GM12892 (cell line): ENCODE measurements at regions not wholly inside any gene's neighbourhood (a gene's known extent, or its start where the extent isn't known, plus 50 kb on each side); places are given as distances from the start of the nearest gene placed in this dataset.

Source experiments
- DNase-seq: peaks from one replicate; pipeline ENCODE4 v3.0.0; 2011; ENCODE audit not compliant: insufficient read length
- FAIRE-seq: peaks from 2 replicates; lab custom pipeline; 2011; peaks lifted over from hg19 to GRCh38; lab: Jason Lieb, UNC
- POLR2A ChIP-seq: IDR thresholded peaks from 2 replicates; pipeline ENCODE4 v1.6.1; 2011; ENCODE audit warnings: low read depth, low read length, control low read depth
- POLR2AphosphoS5 ChIP-seq: IDR thresholded peaks from 2 replicates; pipeline ENCODE4 v1.6.1; 2011; ENCODE audit warnings: low read depth, low read length, control low read depth
- TAF1 ChIP-seq: IDR thresholded peaks from 2 replicates; pipeline ENCODE4 v1.6.1; 2011; ENCODE audit warnings: low read depth, mild to moderate bottlenecking, control low read depth, low read length, borderline replicate concordance

- FAIRE-seq (no peak), DNase-seq (no peak)
- TF ChIP-seq TAF1 (no peak), POLR2A (no peak), POLR2AphosphoS5 (no peak)
Measured at GRCh38 chr5:92775711-92776615, 805.1 kb downstream of the NR2F1-AS1 start.

GRCh38 chr5:92769978-92770377 lies 811.0 kb downstream of the NR2F1-AS1 start:
- TF ChIP-seq POLR2AphosphoS5, result no peak
- no peak for TF ChIP-seq POLR2A
- TF ChIP-seq TAF1, result no peak
- FAIRE-seq (no peak), DNase-seq (no peak)

DNA sequence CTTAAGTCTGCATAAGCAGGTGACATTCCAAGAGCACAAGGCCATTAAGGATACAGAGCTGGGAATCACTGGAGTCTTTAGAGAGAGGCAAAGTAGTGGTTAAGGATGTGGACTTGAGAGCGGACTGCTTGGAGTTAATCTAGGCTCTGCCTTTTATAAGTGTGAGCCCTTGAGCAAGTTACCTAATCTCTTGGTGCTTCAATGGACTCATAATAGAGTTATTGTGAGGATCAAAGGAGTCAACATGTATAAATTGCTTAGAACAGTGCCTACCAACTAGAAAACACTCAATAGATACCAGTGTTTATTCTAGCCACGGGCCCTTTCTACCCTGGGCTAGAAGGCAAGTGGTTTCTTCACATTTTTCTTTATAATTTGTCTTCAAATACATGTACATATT lies 819.4 kb downstream of the NR2F1-AS1 start:
- TF ChIP-seq POLR2AphosphoS5, result no peak
- FAIRE-seq (no peak), DNase-seq (no peak)

DNA sequence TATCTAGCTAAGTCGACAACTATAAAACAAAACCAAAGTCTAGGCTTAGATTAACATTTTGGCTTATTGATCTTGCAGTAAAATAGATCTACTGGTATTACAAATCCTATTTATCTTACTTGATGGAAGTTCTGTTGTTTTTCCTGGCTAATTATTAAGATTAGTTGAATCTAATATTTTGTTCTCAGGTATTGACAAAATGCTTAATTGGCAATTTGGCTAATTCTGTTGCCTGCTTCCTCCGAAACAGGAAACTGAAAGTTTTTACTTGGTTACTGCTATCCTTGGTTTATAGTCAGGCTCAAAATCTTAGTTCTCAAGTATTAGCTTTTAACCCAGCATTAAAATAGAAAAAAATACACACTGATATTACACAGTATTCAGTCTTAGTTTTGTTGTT lies 820.5 kb downstream of the NR2F1-AS1 start:
- no peak for TF ChIP-seq POLR2AphosphoS5
- no peak for TF ChIP-seq POLR2A
- no peak for TF ChIP-seq TAF1
- FAIRE-seq, result no peak
- no peak for DNase-seq

DNA sequence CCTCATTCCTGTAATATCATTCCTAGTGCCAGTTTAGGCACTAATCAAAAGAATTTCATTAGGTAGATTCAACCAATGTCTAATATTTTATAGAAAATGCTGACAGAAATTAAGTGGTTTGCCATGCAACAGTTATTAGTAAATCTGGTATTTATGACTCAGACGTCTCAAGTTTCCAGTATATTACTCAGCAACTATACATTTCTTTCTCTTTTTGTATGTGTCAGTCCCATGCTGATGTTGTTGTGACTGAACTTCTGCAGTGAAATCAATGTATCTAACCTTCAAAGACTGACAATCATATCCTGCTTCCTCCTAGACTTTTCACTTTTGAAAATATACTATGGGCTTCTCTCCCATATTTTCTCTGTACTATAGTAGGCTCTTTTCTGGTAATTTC lies 822.5 kb downstream of the NR2F1-AS1 start:
- no peak for FAIRE-seq
- no peak for DNase-seq
- TF ChIP-seq POLR2AphosphoS5, result no peak
- no peak for TF ChIP-seq TAF1
- no peak for TF ChIP-seq POLR2A

DNA sequence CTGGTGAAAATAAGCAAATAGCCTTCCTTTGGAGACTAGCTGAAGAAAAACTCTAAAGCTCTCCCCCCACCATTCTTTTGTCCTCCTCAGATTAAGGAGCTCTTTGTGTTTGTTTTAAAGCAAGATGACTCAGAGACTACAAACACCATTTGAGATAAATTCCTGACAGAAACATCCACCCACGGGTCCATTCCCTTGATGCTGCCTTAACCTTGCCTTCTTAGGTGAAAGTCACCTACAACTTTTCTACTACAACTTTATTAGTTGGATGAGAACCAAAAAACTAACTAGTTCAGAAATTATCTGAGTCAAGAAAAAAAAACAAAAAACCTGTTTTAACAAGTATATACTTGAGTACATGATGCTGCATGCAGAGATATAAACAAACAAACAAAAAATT lies 831.1 kb downstream of the NR2F1-AS1 start:
- FAIRE-seq (no peak), DNase-seq (no peak)

DNA sequence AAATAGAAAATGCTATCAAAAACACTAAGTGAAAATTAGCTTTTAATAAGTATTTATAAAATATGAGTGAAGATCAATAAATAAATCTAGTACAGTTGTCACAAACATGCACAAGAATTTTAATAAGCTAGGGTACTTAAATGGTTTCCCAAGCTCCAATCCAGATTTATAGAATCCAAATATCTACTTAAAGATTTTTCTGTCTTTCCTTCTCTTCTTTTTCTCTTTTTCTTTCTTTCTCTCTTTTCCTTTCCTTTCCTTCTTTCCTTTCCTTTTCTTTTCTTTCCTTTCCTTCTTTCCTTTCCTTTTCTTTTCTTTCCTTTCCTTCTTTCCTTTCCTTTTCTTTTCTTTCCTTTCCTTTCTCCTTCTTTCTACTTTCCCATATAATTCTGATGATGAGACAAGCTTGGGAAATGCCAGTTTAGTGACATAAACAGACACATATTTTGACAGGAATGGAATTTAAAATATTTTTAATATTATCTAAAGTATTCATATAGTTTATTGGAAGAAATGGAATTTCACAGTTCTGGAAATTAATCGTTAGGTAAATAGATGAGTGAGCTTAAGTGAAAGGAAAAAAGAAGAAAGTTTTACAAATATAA lies 832.8 kb downstream of the NR2F1-AS1 start:
- FAIRE-seq (no peak), DNase-seq (no peak)
- TF ChIP-seq POLR2A (no peak), POLR2AphosphoS5 (no peak), TAF1 (no peak)

More for the DNA sequence above, 831.1 kb downstream of the NR2F1-AS1 start:
- TF ChIP-seq TAF1 (no peak), POLR2AphosphoS5 (no peak), POLR2A (no peak)

DNA sequence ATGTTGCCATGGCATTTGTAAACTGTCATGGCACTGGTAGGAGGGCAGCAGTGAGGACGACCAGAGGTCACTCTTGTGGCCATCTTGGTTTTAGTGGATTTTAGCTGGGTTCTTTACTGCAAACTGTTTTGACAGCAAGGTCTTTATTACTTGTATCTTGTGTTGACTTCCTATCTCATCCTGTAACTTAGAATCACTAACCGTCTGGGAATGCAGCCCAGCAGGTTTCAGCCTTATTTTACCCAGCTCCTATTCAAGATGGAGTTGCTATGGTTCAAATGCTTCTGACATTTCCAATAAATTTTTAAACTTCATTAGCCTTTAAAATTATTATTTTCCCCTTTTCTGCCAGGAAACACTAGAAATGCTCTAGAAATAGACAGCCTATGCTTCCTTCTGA lies 839.1 kb downstream of the NR2F1-AS1 start:
- no peak for FAIRE-seq

GRCh38 chr5:92734211-92734940 lies 846.6 kb downstream of the NR2F1-AS1 start:
- DNase-seq (no peak), FAIRE-seq (no peak)
- no peak for TF ChIP-seq TAF1
- no peak for TF ChIP-seq POLR2AphosphoS5
- no peak for TF ChIP-seq POLR2A

More for the DNA sequence above, 839.1 kb downstream of the NR2F1-AS1 start:
- TF ChIP-seq POLR2A (no peak), TAF1 (no peak), POLR2AphosphoS5 (no peak)
- no peak for DNase-seq

DNA sequence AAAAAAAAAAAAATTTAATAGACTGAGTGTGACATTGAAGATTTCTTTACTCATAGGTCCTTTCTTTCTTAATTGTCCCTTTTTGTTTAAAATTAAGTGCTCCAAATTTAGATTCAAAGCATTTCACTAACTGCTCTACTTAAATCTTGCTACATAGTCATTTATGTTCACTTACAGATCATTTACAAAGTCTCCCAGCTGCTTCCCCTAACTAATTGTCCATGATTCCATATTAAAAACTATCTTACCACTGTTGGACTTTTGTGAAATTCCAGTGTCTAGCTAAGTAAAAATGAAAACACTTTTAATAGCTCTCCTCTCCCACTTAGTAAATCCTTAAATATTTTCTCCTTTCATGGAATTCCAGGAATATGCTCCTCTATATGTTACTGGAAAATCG lies 850.5 kb downstream of the NR2F1-AS1 start:
- TF ChIP-seq POLR2A, result no peak
- no peak for TF ChIP-seq TAF1
- TF ChIP-seq POLR2AphosphoS5, result no peak
- FAIRE-seq (no peak), DNase-seq (no peak)

DNA sequence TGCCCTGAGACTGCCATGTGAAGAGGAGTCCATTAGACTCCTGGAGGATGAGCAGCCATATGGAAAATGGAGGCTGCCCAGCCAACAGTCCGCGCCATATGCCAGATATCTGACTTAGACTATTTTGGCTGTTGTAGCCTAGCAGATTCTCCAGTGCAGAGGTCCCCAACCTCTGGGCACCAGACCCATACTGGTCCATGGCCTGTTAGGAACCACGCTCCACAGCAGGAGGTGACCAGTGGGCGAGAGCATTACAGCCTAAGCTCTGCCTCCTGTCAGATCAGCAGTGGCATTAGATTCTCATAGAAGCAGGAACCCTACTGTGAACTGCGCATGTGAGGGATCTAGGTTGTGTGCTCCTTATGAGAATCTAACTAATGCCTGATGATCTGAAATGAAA lies 851.9 kb downstream of the NR2F1-AS1 start:
- FAIRE-seq, result no peak
- no peak for DNase-seq
- TF ChIP-seq POLR2AphosphoS5, result no peak
- TF ChIP-seq POLR2A, result no peak
- no peak for TF ChIP-seq TAF1
